Ishikawa (cell line): ENCODE measurements at regions not wholly inside any gene's neighbourhood (a gene's known extent, or its start where the extent isn't known, plus 50 kb on each side); places are given as distances from the start of the nearest gene placed in this dataset.

Experiments used
- CEBPB ChIP-seq: IDR thresholded peaks from 2 replicates; pipeline ENCODE4 v1.6.1; 2012
- CREB1 ChIP-seq: IDR thresholded peaks from 2 replicates; pipeline ENCODE4 v1.6.1; 2012; ENCODE audit warnings: low read depth
- EGR1 ChIP-seq: IDR thresholded peaks from 2 replicates; pipeline ENCODE4 v1.6.1; 2012
- EP300 ChIP-seq: IDR thresholded peaks from 2 replicates; pipeline ENCODE4 v1.6.1; 2012; ENCODE audit warnings: borderline replicate concordance
- FOXM1 ChIP-seq: IDR thresholded peaks from 2 replicates; pipeline ENCODE4 v1.6.1; 2012; ENCODE audit warnings: low read depth, borderline replicate concordance
- MAX ChIP-seq: IDR thresholded peaks from 2 replicates; pipeline ENCODE4 v1.6.1; 2012
- NFIC ChIP-seq: IDR thresholded peaks from 2 replicates; pipeline ENCODE4 v1.6.1; 2012
- RAD21 ChIP-seq: IDR thresholded peaks from 2 replicates; pipeline ENCODE4 v1.6.1; 2012; ENCODE audit warnings: low read depth
- REST ChIP-seq: IDR thresholded peaks from 2 replicates; pipeline ENCODE4 v1.6.1; 2012; ENCODE audit warnings: low read depth, mild to moderate bottlenecking
- TAF1 ChIP-seq: IDR thresholded peaks from 2 replicates; pipeline ENCODE4 v1.6.1; 2012; ENCODE audit warnings: low read depth, mild to moderate bottlenecking
- TCF12 ChIP-seq: IDR thresholded peaks from 2 replicates; pipeline ENCODE4 v1.6.1; 2012; ENCODE audit warnings: low read depth
- TEAD4 ChIP-seq: IDR thresholded peaks from 2 replicates; pipeline ENCODE4 v1.6.1; 2012
- USF1 ChIP-seq: IDR thresholded peaks from 2 replicates; pipeline ENCODE4 v1.6.1; 2012
- YY1 ChIP-seq: IDR thresholded peaks from 2 replicates; pipeline ENCODE4 v1.6.1; 2012; ENCODE audit warnings: low read depth
- ZBTB7A ChIP-seq: IDR thresholded peaks from 2 replicates; pipeline ENCODE4 v1.6.1; 2012; ENCODE audit warnings: low read depth

- TF ChIP-seq MAX (no peak), TEAD4 (no peak), EGR1 (no peak), REST (no peak), RAD21 (no peak), YY1 (no peak), USF1 (no peak), CREB1 (no peak)
These were observed 110.1 kb upstream of the KIF5B start for GRCh38 chr10:32166365-32166764.

GRCh38 chr10:32163762-32164148 is 107.5 kb upstream of the KIF5B start:
- TF ChIP-seq TAF1, result no peak
- TF ChIP-seq EGR1, result no peak
- no peak for TF ChIP-seq CEBPB
- no peak for TF ChIP-seq USF1
- TF ChIP-seq TEAD4, result no peak
- no peak for TF ChIP-seq ZBTB7A
- no peak for TF ChIP-seq REST
- no peak for TF ChIP-seq TCF12

- no peak for TF ChIP-seq YY1
- TF ChIP-seq TAF1, result no peak
- TF ChIP-seq FOXM1, result no peak
- TF ChIP-seq TEAD4, result no peak
- TF ChIP-seq ZBTB7A, result no peak
- TF ChIP-seq REST, result no peak
- TF ChIP-seq EGR1, result no peak
- TF ChIP-seq CREB1, result no peak
- no peak for TF ChIP-seq USF1
- TF ChIP-seq EP300, result no peak
- TF ChIP-seq MAX, result no peak
- TF ChIP-seq TCF12, result no peak
- TF ChIP-seq RAD21, result no peak
- TF ChIP-seq CEBPB, result no peak
- TF ChIP-seq NFIC, result no peak
These were observed 107.0 kb upstream of the KIF5B start for GRCh38 chr10:32163071-32163761.

- no peak for TF ChIP-seq EGR1
- no peak for TF ChIP-seq CREB1
- TF ChIP-seq EP300, result no peak
- no peak for TF ChIP-seq YY1
- TF ChIP-seq RAD21, result no peak
- TF ChIP-seq NFIC, result no peak
- TF ChIP-seq MAX, result no peak
- no peak for TF ChIP-seq TEAD4
- no peak for TF ChIP-seq CEBPB
- TF ChIP-seq USF1, result no peak
- TF ChIP-seq TAF1, result no peak
- TF ChIP-seq ZBTB7A, result no peak
- no peak for TF ChIP-seq REST
These were observed 105.4 kb upstream of the KIF5B start for GRCh38 chr10:32161586-32161985.
